Loucy (cell line): ENCODE measurements at regions not wholly inside any gene's neighbourhood (a gene's known extent, or its start where the extent isn't known, plus 50 kb on each side); places are given as distances from the start of the nearest gene placed in this dataset.
"Not testable (repeated sequence)": the region's sequence is repeated elsewhere in the genome, so short reads cannot be mapped to it uniquely, and the experiment has no call there.

Source experiments
- H2AFZ ChIP-seq: fragments of 200-600 bp; sonication (generic); 2 replicates; pipeline ENCODE4 v1.6.0; 2016; ENCODE audit warnings: antibody characterized with exemption, mild to moderate bottlenecking, low read length, moderate library complexity
- H3F3A ChIP-seq: fragments of 200-600 bp; 2 replicates; pipeline ENCODE4 v1.6.0; 2016; ENCODE audit warnings: antibody characterized with exemption, low read depth, mild to moderate bottlenecking
- H3K27me3 ChIP-seq: fragments of 200-600 bp; sonication (generic); 2 replicates; pipeline ENCODE4 v1.6.1; 2014; ENCODE audit warnings: low read length, mild to moderate bottlenecking; ENCODE audit not compliant: insufficient read depth, poor library complexity, severe bottlenecking
- H3K36me3 ChIP-seq: fragments of 200-600 bp; sonication (generic); 2 replicates; pipeline ENCODE4 v1.6.1; 2016; ENCODE audit warnings: low read length; ENCODE audit not compliant: insufficient read depth
- H3K4me1 ChIP-seq: fragments of 200-600 bp; sonication (generic); 2 replicates; pipeline ENCODE4 v1.5.1; 2014; ENCODE audit warnings: low read length, mild to moderate bottlenecking; ENCODE audit not compliant: insufficient read depth, poor library complexity, severe bottlenecking
- H3K4me2 ChIP-seq: fragments of 200-600 bp; sonication (generic); 2 replicates; pipeline ENCODE4 v1.6.0; 2014; ENCODE audit warnings: antibody characterized with exemption, low read length, low read depth, mild to moderate bottlenecking; ENCODE audit not compliant: poor library complexity, severe bottlenecking
- H3K4me3 ChIP-seq: fragments of 200-600 bp; sonication (generic); 2 replicates; pipeline ENCODE4 v1.5.1; 2014; ENCODE audit warnings: low read length, mild to moderate bottlenecking, mixed read lengths; ENCODE audit not compliant: poor library complexity, severe bottlenecking
- H3K79me2 ChIP-seq: fragments of 200-600 bp; sonication (generic); 2 replicates; pipeline ENCODE4 v1.6.1; 2014; ENCODE audit warnings: low read length; ENCODE audit not compliant: insufficient read depth
- H3K9ac ChIP-seq: fragments of 200-600 bp; sonication (generic); 2 replicates; pipeline ENCODE4 v1.6.0; 2014; ENCODE audit warnings: mild to moderate bottlenecking, low read depth, low read length, moderate library complexity; ENCODE audit not compliant: poor library complexity, severe bottlenecking
- H3K9me2 ChIP-seq: fragments of 200-600 bp; sonication (generic); replicated peaks from 2 replicates; pipeline ENCODE4 v1.6.1; 2016; ENCODE audit warnings: low read depth, low read length, mixed read lengths
- H3K9me3 ChIP-seq: fragments of 200-600 bp; sonication (generic); 2 replicates; pipeline ENCODE4 v1.6.1; 2014; ENCODE audit warnings: mild to moderate bottlenecking, antibody characterized with exemption, low read length, low read depth; ENCODE audit not compliant: insufficient read depth
- H4K20me1 ChIP-seq: fragments of 200-600 bp; sonication (generic); 2 replicates; pipeline ENCODE4 v1.6.0; 2014; ENCODE audit warnings: antibody characterized with exemption, low read length, mild to moderate bottlenecking; ENCODE audit not compliant: insufficient read depth, poor library complexity, severe bottlenecking
- CTCF ChIP-seq: fragments of 200-600 bp; sonication (generic); conservative IDR thresholded peaks from 2 replicates; pipeline ENCODE4 v1.5.1; 2014; ENCODE audit warnings: mild to moderate bottlenecking, antibody characterized with exemption, low read length
- EZH2phosphoT487 ChIP-seq: fragments of 200-600 bp; IDR thresholded peaks from 2 replicates; pipeline ENCODE4 v1.6.1; 2018; ENCODE audit warnings: antibody characterized with exemption, mild to moderate bottlenecking, moderate library complexity, borderline replicate concordance

DNA sequence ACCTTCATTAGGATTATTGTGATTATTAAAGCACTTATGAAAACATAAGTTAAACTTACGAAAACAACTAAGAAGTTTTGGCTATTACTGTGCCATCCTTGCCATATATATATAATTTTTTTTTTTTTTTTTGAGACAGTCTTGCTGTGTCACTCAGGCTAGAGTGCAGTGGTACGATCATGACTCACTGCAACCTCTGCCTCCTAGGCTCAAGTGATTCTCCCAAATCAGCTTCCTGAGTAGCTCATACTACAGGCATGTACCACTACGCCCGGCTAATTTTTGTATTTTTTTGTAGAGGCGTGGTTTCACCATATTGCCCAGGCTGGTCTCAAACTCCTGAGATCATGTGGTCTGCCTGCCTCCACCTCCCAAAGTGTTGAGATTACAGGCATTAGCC lies 91.0 kb upstream of the GARIN1A start:
- H3K9ac ChIP-seq, H3K79me2 ChIP-seq, H3K4me2 ChIP-seq, H3K4me1 ChIP-seq, H4K20me1 ChIP-seq, H3K9me3 ChIP-seq, H3K4me3 ChIP-seq, H3F3A ChIP-seq, H3K9me2 ChIP-seq, H2AFZ ChIP-seq, H3K27me3 ChIP-seq: not testable (repeated sequence)
- peaks cover 19% of the 10 kb centered on the region; the same call in 1 of the 2 replicates for H3K36me3 ChIP-seq

GRCh38 chr7:128581825-128582561 lies 90.1 kb upstream of the GARIN1A start:
- not testable (repeated sequence) for H3K79me2 ChIP-seq, H2AFZ ChIP-seq, H3K9ac ChIP-seq, H3F3A ChIP-seq, H3K4me3 ChIP-seq, H3K9me2 ChIP-seq, H3K9me3 ChIP-seq, H3K4me2 ChIP-seq, H3K4me1 ChIP-seq, H3K27me3 ChIP-seq, H4K20me1 ChIP-seq
- H3K36me3 ChIP-seq: peaks cover 22% of the 10 kb centered on the region; the same call in 1 of the 2 replicates

DNA sequence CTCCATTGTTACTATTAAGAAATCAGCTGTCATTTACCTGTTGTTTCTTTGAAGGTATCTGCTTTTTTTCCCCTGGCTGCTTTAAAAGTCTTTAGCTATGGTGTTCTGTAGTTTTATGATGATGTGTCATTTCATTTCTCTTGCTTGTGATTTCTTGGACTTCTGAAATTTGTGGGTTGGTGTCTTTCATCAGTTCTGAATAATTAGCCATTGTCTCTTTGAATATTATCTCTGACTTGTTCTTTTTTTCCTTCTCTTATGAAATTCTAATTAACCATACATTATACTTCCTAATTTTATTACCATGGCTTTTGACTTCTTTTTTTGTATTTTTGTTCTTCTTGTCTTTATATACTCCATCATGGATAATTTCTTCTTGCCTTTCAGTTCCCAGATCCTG lies 85.4 kb upstream of the GARIN1A start:
- H3K9me3 ChIP-seq, H3F3A ChIP-seq, H3K4me1 ChIP-seq, H3K27me3 ChIP-seq, H2AFZ ChIP-seq, H3K79me2 ChIP-seq, H3K4me2 ChIP-seq, H3K9me2 ChIP-seq, H3K9ac ChIP-seq, H4K20me1 ChIP-seq, H3K4me3 ChIP-seq: not testable (repeated sequence)
- peaks cover 23% of the 10 kb centered on the region; the same call in 1 of the 2 replicates for H3K36me3 ChIP-seq

- no peak overlapping the region for H3K4me3 ChIP-seq
- H3F3A ChIP-seq: no peaks in the 10 kb centered on the region
- no peak overlapping the region for H3K4me2 ChIP-seq
- H3K27me3 ChIP-seq: no peaks in the 10 kb centered on the region
- H3K79me2 ChIP-seq: peaks cover 7% of the 10 kb centered on the region; the same call in 1 of the 2 replicates
- peaks cover 40% of the 10 kb centered on the region; the same call in 1 of the 2 replicates for H3K36me3 ChIP-seq
- H3K9me2 ChIP-seq: no peaks in the 10 kb centered on the region
- no peak for TF ChIP-seq CTCF
- no peak for TF ChIP-seq EZH2phosphoT487
- H3K9ac ChIP-seq: no peak overlapping the region
- no peaks in the 10 kb centered on the region for H3K4me1 ChIP-seq
- H3K9me3 ChIP-seq: no peaks in the 10 kb centered on the region
- no peak overlapping the region for H2AFZ ChIP-seq
- H4K20me1 ChIP-seq: no peaks in the 10 kb centered on the region
These were observed 80.4 kb upstream of the GARIN1A start for GRCh38 chr7:128591705-128592104.

DNA sequence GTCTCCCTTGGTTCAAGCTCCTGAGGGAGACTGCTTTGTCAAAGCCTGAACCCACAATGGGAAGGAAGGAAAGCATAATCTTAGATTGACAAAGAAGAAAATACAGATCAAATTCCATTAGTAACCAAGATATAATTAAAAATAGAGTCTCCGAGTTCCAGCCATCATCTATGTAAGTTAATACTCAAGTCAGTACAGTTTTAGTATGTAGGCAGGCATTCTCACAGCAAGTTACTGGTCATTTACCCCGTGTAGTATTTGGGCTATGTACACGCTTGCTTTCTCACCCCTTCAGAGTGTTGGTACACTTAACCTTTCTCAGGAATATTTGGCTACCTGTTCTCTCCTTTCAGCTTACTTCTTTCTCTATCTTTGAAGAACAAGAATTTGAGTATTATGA lies 79.9 kb upstream of the GARIN1A start:
- not testable (repeated sequence) for H3K4me3 ChIP-seq, H3K9me2 ChIP-seq, H3K79me2 ChIP-seq, H3F3A ChIP-seq, H2AFZ ChIP-seq, H3K4me1 ChIP-seq, H3K27me3 ChIP-seq, H4K20me1 ChIP-seq, H3K9me3 ChIP-seq, H3K4me2 ChIP-seq, H3K9ac ChIP-seq
- H3K36me3 ChIP-seq: peaks cover 45% of the 10 kb centered on the region; the same call in 1 of the 2 replicates

GRCh38 chr7:128594061-128594460 lies 78.0 kb upstream of the GARIN1A start:
- not testable (repeated sequence) for H3K9me3 ChIP-seq, H3K4me3 ChIP-seq, H3K27me3 ChIP-seq, H3K79me2 ChIP-seq, H4K20me1 ChIP-seq, H3K4me1 ChIP-seq, H2AFZ ChIP-seq, H3F3A ChIP-seq, H3K4me2 ChIP-seq, H3K9me2 ChIP-seq, H3K9ac ChIP-seq
- H3K36me3 ChIP-seq: peaks cover 46% of the 10 kb centered on the region; the same call in 1 of the 2 replicates
